HG03159 (cell line): ENCODE measurements at regions not wholly inside any gene's neighbourhood (a gene's known extent, or its start where the extent isn't known, plus 50 kb on each side); places are given as distances from the start of the nearest gene placed in this dataset.
A peak's percentile ranks its signal among the peaks of the same experiment; 100 is the strongest.
"Not testable (repeated sequence)": the region's sequence is repeated elsewhere in the genome, so short reads cannot be mapped to it uniquely, and the experiment has no call there.

Experiments
- ATAC-seq: cut with Tn5 transposase; IDR thresholded peaks from one replicate; pipeline ENCODE4 v1.9.1; 2021; ENCODE audit warnings: mild to moderate bottlenecking, moderate library complexity; ENCODE audit not compliant: unreplicated experiment

DNA sequence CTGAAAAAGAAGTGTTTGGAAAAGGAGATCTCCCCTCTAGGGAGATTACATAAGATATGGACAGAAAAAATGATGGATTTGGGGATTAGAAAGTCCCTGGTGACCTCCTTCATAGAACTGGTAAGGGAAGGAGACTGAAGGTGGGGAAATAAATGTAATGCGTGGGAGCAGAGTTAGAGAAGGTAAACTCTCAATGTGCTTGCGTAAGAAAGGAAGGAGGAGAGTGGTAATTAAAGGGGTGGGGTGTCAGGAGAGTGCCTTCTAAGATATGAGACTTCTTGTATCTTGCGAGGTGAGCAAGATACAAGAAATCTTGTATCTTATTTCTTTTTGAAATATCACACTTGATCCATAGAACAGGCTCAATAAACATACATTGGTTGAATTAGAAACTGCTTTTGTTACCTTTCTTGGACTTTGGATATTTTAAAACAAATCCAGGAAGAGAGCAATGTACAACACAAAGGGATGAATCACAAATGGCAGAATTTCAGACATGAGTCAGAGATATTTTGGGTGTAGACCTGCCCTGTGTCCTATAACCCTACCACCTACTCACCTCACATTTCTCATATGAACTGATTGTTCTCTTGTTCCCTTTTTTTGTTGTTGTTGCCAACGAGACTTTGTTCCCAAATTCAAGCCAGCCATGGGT is 342.4 kb downstream of the INSIG2 start:
- ATAC-seq, result no peak

DNA sequence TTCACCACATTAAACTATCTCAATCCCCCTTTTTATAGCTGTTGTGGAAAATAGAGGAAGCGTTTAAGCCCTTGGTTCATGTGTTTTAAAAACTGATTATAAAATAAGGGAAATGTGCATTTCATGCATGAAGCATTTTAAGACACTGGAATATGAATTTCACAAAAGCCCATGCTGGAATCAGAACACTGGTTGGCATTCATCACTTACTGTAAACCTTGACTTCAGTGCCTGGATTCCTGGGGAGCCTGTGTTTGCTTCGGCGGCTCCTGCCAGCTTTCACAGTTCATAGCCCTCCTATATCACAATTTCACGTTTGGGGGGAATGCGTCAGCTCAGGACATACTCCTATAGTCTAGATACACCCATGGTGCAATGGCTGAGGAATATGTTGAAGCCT is 336.9 kb downstream of the INSIG2 start:
- ATAC-seq, result no peak

DNA sequence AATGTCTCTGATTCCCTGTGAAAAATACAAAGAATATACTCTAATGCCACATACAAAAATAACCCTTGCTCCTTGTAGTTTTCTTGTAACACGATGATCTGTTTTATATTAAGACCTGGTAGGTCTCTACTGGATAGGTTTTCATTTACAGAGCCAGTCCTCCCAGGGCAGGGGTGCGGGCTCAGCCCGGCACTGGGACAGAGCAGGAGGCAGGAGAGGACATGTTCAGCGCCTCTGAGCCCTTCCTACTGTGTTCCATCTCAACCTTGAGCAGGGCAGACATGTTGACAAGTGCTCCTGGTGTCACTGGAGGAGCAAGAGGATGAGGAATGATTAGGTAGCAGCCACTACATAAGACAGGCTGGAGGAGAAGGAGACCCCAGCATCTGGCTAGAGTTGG is 335.5 kb downstream of the INSIG2 start:
- no peak for ATAC-seq

DNA sequence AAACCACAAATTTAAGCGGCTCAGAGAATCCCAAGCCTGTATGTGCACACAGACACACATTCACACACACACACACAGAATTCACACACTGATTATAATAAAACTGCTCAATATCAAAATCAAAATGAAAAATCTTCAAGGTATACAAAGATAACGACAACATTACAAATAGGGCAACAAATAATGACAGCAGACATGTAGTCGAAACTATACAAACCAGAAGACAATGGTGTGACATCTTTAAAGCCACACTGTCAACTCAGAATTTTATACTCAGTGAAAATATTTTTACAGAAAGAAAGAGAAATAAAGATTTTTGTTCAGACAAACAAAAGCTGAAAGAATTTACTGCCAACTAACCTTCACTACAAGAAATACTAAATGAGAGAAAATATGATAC is 333.4 kb downstream of the INSIG2 start:
- no peak for ATAC-seq

DNA sequence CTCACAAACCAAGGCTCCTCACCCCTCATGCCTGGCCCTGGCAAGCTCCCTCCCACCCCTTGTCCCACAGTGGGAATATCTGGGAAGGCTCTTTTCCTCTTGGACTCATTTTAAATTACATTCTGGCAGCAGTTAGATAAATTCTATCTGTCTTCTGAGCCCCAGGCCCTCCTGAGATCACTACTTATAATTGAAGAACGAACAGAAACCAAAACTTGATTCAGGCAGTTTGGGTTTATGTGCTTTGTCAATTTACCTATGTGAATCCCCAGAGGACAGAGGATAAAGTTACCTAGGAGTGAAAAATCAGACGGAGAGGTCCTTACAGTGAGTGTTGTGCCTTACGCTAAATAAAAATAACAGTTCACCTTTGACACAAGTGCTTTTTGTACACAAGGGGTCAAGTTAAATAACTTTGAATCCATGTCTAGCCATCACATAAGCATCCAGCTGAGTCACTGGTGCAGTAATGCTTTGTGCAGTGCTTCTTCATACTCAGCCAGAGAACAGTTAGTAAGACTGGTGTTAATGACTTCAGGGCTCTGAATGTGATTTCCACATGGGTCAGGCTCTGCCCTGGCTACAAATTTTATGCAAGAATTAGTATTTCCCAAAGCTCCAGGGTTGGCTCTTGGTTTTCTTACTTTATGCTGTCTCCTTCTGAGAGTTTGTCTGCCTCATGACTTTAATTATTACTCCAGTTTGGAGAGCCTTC is 329.3 kb downstream of the INSIG2 start:
- no peak for ATAC-seq

DNA sequence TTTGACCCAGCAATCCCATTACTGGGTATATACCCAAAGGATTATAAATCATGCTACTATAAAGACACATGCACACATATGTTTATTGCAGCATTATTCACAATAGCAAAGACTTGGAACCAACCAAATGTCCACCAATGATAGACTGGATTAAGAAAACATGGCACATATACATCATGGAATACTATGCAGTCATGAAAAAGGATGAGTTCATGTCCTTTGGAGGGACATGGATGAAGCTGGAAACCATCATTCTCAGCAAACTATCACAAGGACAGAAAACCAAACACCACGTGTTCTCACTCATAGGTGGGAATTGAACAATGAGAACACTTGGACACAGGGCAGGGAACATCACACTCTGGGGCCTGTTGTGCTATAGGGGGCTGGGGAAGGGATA is 326.9 kb downstream of the INSIG2 start:
- ATAC-seq, result not testable (repeated sequence)

DNA sequence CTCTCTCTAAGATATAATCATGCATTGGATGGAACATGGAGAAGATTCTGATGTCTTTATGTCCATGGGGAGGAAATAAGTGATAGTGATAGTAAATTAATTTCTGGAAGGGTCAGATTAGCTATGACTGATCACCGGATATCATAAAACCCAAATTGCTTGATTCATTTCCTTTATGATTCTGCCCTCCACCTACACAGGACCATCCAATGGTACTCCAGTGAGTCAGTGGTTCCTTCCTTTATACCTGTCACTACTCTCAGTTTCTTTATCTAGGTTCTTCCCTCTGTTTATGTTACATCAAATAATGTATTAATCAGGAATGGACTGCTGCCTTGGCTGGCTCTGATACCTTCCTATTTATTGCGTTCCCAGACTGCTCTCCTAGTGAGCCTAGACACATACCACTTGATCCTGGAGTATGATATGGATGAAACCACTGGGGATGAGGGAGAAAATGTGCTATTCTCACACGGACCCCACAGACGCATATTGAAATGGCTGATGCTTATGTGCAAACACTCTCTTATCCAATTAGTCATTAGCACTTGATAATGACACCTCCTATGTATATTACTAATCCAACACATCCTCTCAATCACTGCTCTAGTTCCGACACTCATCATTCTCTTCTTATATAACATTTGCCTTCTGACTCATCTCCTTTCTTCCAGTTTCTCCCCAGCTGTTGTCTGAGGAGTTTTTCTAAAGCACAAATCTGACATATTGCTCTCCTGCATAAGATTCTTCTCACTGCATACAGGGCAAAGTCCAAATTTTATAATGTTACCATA is 315.6 kb downstream of the INSIG2 start:
- ATAC-seq, result no peak

DNA sequence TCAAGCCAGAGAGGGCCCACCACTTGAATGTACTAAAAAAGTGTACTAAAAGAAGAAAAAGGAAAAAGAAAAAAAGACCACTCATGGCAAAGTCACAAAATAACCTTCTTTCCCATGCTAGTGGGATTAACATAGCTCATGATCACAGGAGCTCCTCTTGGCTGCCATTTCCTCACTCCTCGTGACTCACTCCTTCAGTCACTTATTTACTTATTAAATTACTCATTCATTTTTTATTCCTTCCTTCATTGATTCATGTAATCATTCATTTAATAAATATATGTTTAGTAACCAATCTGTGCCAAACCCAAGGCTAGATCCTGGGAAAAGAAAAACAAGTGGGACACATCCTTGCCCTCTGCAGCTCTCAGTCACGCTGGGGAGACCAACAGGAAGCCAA is 300.5 kb downstream of the INSIG2 start:
- ATAC-seq, result no peak

DNA sequence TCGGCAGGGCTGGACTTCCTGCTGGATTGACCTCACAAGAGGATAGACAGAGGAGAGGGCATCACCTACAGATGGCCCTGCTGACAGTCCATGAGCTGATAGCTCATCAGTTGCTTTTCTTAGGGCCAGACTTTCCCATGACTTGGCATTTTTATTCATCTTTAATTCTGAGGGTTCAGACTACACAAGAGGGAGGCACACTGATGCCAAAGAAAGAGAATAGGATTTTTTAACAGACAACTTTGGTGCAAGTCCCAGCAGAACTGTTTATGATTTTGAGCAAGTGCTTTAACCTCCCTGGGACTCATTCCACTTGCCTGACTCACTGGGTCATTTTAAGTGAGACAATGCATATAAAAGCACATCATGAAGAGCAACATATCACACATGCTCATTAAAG is 299.2 kb downstream of the INSIG2 start:
- no peak for ATAC-seq

DNA sequence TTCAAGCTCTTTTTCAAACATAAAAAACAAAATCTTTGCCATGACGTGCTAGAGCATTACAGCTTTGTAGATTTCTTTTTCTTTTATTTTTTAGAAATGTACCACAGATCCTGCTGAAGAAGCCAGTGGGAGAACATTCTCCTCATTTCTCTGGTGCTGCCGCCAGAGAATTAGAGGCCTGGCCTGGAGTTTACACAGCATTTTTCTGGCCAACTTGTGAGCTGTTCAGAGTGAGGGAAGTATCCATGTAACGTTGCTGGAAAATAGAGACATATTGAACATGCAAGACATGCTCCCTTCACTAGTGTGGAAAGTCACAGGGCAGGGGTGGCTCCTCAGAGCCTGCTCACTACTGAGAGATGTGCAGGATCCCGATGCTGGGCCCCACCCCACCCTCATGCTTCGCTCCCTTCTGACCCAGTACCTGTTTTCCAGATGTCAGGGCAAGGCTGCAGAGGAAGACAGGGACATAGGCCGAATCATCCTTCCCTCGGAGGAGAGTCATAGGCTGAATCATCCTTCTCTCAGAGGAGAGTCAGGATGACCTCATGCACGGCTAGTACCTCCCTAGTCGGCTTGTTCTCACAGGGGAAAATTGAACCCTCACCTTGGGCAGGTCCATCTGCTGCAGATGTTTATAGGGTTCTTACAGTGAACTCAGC is 298.5 kb downstream of the INSIG2 start:
- ATAC-seq, result no peak

DNA sequence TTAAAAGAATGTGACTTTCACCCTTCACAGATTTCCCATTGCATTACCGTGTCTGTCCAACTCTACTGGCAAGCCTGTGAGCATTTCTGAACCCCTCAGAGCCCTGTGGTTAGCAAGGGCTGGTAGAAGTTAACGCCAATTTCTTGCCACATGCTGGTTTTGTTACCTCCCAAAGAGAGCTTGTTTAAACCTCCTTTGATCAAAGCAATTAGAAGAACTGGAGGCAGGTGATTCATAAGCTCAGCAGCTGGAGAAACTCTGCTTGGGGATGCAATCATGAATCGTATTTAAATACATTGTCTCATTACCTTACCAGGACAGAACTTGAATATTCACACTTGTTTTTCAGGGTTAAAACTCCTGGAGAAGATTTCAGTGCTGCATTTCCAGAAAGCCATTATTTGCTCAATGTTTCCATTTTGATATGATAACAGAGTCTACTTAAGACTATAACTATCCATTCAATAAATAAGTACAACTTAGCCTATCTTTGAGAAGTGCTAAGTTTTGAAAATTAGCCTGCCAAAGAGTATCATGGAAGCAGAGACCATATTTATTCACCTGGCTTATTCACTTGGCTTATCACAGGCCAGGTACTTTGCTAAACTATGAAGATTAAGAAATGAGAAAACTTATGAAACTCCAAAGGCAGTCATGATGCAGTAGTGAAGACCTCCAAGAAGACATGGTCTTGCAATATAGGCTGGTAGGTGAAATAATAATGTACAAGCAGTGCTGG is 292.8 kb downstream of the INSIG2 start:
- ATAC-seq, result no peak

DNA sequence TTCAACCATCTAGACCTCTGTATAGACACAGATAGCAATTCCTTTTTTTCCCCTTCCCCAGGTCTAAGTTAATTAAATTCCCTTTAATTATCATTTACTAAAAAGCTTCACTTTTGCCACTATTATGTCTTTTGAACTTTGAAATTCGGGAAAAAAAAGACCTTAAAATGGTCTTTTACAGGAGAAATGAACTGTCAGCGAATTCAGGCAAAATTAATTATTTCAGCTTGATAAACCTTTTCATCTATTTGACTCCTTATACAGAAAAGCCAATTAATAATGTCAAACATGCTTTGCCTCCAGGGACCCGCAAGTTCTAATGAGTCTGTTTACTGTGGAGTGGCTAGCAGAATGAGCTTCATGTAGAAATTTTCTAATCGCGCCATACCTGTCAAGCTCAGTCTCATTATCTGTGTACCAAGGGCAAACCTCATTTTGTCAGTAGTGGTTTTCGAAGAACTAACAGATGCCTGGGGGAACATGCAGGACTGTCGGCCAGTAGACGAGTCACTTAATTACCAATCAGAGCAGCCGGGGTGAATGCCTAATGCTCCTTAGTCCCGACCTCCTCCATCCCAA is 287.7 kb downstream of the INSIG2 start:
- no peak for ATAC-seq

DNA sequence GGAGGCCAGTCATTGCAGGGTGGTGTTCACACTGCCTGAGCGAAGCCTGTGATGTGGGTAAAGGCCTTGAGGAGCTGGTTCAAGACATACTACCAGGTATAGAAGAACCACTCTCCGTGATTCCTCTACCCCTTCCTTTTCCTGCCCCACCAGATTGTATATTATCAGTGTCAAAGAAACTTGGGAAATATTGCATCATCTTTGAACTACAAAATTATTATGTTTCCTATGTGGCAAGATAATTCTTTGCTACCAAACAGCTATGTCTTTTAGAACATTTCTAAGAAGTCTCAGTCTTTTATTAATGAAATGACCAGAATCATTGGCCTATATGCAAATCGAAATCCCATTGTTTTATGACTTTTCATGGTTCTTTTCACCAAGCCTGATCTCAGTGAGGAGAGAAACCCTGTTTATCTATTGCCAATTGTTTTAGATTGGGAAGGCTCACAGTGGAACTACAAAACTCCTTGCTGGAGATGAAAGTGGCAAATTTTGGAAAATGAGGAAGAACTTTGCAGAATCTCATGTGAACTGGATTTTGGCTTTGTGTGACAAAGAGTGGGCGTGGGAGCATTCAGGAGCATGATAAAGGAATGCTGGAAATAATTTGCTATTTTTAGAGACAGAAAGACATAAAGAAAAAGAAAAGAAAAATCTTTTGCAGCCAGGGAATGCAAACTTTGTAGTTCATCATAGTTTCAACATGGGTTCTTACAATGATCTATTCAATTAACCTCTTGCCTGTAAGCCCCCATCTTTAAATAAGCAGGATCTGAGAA is 286.9 kb downstream of the INSIG2 start:
- no peak for ATAC-seq

DNA sequence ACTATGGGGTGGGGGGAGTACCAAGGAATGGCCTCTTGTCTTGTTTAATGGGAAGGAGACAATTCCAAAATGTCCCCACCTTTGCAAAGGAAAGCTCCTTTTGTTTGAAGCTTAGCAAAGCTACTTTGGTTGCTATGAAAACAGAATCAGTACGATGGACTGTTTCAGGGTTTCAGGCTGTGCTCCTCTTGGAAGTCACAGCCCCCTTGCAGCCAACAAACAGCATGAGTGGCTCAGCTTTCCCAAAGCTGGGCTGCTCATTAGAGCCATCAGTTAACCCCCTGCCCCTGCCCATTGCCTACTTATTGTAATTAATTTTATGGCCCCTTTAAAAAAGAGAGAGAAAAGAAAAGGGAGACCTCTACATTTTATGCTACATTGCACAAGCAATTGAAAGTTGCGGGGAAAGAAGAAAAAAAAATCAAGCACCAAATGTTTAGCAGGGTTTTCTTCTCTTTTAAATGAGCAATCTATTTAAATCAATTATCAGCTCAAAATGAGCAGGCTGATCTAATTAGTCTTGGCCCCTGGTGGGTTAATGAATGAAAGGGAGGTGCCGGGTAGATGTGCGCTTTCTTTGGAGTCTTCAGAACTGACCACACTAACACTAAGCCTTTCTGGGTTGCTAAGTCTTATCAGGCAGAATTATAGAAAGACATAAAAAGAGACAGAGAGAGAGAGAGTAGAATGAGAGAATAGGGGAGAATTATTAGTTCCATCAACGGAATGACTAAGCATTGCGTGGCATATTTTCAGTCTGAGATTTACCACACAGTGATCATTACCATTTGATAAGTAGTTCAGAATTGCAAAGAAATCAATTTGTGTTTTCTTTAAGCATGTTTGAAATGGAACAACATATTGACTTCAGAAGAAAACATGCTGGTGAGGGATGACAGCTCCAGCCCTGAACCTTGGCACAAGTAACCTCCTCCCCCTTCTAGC is 284.9 kb downstream of the INSIG2 start:
- no peak for ATAC-seq

DNA sequence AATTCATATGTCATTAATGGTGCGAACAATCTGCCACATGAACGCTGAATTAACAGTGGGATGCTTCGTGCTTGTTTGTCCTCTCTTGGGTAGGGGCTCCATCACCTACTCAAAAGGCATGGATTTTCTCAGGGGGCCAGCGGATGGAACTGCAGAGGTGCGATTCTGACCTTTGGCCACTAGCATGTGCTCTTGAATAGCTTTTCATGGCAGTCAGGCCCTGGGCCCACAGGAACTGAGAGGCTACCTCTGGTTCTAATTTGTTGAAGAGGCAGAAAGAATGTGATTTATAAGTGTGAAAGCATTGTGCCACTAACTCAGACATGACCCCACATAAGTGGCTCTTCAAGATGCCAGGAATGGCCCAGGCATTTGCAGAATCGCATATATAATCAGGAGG is 283.2 kb downstream of the INSIG2 start:
- peak; percentile 88 for ATAC-seq

DNA sequence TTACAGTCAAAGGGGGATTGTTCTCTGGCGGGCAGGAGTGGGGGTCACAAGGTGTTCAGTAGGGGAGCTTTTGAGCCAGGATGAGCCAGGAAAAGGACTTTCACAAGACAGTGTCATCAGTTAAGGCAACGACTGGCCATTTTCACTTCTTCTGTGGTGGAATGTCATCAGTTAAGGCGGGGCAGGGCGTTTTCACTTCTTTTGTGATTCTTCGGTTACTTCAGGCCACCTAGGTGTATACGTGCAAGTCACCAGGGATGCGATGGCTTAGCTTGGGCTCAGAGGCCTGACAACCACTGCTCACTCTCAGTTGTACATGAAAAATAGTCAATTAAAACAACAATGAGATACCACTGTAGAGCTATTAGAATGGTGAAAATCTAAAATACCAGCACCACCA is 281.2 kb downstream of the INSIG2 start:
- not testable (repeated sequence) for ATAC-seq

DNA sequence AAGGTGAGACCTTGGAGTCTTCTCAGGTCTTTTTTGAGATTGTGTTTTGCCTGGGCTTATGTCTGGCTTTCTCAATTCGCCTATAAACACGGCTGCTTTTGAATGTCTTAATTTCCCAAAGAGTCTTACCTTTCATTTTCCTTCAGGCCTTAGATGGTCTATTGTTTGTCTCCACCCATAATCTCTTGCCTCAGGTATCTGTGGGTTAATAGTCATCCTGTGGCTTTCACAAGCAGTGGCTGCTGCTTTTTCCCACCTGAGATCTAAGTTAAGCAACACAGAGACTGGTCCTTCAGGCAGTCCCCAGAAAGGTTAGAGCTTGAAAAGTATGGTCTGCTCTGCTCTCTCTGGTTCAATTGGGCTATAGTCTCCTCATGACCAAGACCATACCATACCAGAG is 275.3 kb downstream of the INSIG2 start:
- no peak for ATAC-seq

DNA sequence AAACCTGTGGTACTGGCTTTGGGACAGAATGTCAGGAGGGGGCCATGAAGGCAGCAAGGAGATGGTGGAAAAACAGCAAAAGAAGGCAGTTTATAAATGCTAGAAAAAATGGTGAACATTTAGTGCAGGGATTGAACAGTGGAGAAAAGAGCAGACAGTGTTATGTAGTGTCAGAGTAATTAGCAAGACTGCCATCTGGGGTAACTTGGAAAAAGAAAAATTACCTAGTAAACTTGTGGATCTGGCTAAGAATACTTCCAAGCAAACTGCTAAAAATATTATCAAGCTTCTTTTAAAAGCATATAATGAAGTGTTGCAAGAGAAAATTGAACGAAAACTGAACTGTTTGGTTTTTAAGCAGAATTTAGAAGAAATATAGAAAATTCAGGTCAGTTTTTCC is 267.8 kb downstream of the INSIG2 start:
- ATAC-seq, result no peak

DNA sequence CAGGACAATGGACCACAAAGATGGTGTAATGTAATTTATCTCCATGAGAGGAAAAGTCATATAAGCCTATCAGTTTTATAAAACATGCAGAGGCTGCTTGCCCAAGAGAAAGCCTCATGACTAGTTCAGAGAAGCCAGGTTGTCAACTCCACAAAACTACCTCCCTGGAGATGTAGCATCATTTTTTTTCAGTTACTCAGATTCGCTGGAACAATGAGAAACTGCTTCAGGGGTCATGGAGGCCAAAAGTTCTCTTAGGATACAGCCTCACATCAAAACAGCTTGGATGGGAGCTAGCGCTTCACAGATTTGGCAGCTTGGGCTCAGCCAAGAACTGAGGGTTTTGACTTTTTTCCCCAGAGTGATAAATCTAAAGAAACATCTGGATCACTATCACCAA is 263.5 kb downstream of the INSIG2 start:
- ATAC-seq, result no peak
